KMS-11 (cell line): ENCODE measurements at regions not wholly inside any gene's neighbourhood (a gene's known extent, or its start where the extent isn't known, plus 50 kb on each side); places are given as distances from the start of the nearest gene placed in this dataset.

Source experiments
- H2AFZ ChIP-seq: fragments of 200-600 bp; sonication (generic); 2 replicates; pipeline ENCODE4 v1.6.1; 2016; ENCODE audit warnings: antibody characterized with exemption, mixed run types, low read depth
- H3K27ac ChIP-seq: fragments of 200-600 bp; sonication (generic); 2 replicates; pipeline ENCODE4 v1.6.1; 2016; ENCODE audit warnings: mild to moderate bottlenecking, mixed run types
- H3K27me3 ChIP-seq: fragments of 200-600 bp; sonication (generic); 2 replicates; pipeline ENCODE4 v1.6.1; 2017; ENCODE audit warnings: mild to moderate bottlenecking, low read depth, mixed run types, moderate library complexity; ENCODE audit not compliant: insufficient read depth
- H3K36me3 ChIP-seq: fragments of 200-600 bp; sonication (generic); 2 replicates; pipeline ENCODE4 v1.6.1; 2017; ENCODE audit warnings: mild to moderate bottlenecking, mixed run types; ENCODE audit not compliant: insufficient read depth
- H3K4me1 ChIP-seq: fragments of 200-600 bp; sonication (generic); 2 replicates; pipeline ENCODE4 v1.6.1; 2016; ENCODE audit warnings: mild to moderate bottlenecking, low read depth, mixed run types; ENCODE audit not compliant: poor library complexity, severe bottlenecking
- H3K4me2 ChIP-seq: fragments of 200-600 bp; sonication (generic); 2 replicates; pipeline ENCODE4 v1.7.0; 2016; ENCODE audit warnings: mild to moderate bottlenecking, mixed run types
- H3K4me3 ChIP-seq: fragments of 200-600 bp; sonication (generic); IDR thresholded peaks from 2 replicates; pipeline ENCODE4 v1.6.1; 2017; ENCODE audit warnings: low read depth, low read length, mixed read lengths; ENCODE audit not compliant: insufficient read depth
- H3K79me2 ChIP-seq: fragments of 200-600 bp; sonication (generic); 2 replicates; pipeline ENCODE4 v1.6.1; 2016; ENCODE audit warnings: low read depth, mixed run types; ENCODE audit not compliant: insufficient read depth
- H3K9ac ChIP-seq: fragments of 200-600 bp; sonication (generic); 2 replicates; pipeline ENCODE4 v1.6.1; 2016; ENCODE audit warnings: mild to moderate bottlenecking, mixed run types
- H4K20me1 ChIP-seq: fragments of 200-600 bp; sonication (generic); 2 replicates; pipeline ENCODE4 v1.6.1; 2016; ENCODE audit warnings: mild to moderate bottlenecking, mixed run types; ENCODE audit not compliant: insufficient read depth
- CTCF ChIP-seq: fragments of 200-600 bp; sonication (generic); conservative IDR thresholded peaks from 2 replicates; pipeline ENCODE4 v1.6.1; 2017; ENCODE audit warnings: low read depth, mild to moderate bottlenecking, antibody characterized with exemption, low read length, moderate library complexity, mixed read lengths

DNA sequence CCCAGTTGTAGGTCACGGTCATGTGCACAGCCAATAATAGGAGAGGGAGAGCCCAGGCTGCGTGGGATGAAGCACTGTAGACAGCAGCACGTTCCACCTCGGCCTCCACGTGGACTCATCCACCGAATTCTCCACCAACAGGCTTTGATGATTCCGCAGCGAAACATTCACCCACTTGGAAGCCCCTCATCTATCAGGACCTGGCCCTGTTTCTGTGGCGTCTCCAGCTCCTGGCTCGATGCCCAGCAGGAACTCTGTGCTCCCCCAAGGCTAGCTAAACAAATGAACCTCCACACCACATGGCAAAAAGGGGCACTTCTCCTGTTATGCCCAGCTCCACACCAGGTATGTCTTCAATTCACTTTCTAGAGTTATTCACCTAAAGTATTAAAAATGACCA lies 237.9 kb upstream of the PDE10A start:
- H3K4me1 ChIP-seq, result no peaks in the 10 kb centered on the region
- H3K79me2 ChIP-seq, result no peaks in the 10 kb centered on the region
- no peaks in the 10 kb centered on the region for H3K36me3 ChIP-seq
- no peak for TF ChIP-seq CTCF
- H3K9ac ChIP-seq, result no peak overlapping the region
- no peak overlapping the region for H3K27ac ChIP-seq
- H4K20me1 ChIP-seq, result no peaks in the 10 kb centered on the region
- no peak overlapping the region for H2AFZ ChIP-seq
- no peaks in the 10 kb centered on the region for H3K27me3 ChIP-seq
- no peak overlapping the region for H3K4me3 ChIP-seq
- no peak overlapping the region for H3K4me2 ChIP-seq

GRCh38 chr6:165899611-165900010 lies 236.6 kb upstream of the PDE10A start:
- Histone ChIP-seq H3K4me3 (no peak overlapping the region), H3K4me1 (no peaks in the 10 kb centered on the region), H3K9ac (no peak overlapping the region), H4K20me1 (no peaks in the 10 kb centered on the region), H2AFZ (no peak overlapping the region), H3K79me2 (no peaks in the 10 kb centered on the region), H3K27me3 (no peaks in the 10 kb centered on the region), H3K4me2 (no peak overlapping the region), H3K36me3 (no peaks in the 10 kb centered on the region), H3K27ac (no peak overlapping the region)
- TF ChIP-seq CTCF, result no peak

DNA sequence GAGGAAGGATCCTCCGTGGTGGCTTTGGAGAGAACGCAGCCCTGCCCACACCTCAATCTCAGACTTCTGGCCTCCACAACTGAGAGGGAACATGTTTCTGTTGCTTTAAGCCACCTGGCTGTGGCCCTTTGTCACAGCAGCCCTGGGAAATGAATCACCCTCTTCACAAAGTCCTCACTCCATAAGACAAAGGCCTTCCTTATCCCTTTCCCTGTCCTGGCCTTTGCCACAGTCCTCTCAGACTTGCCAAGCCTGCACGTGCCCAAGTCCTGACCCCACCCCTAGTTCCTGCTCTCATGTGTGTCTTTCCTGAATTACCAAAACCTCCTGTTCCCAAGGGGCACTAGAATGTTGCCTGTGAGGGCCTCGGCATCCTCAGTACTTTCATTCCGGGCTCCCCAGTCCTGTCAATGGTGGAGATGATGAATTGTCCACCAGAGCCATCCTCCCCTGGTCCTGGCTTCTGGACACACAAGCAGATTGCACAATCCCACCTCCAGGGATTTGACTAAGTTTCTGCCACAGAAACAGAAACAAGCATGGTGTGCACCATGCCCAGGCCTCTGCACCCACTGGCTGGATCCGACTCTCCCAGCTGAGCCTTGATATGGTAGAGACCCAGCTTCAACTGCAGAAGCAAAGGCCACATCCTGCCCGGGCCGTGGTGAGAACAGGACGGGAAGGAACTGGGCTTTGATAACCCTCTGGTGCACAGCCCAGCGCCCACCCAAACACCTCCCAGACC lies 232.6 kb upstream of the PDE10A start:
- Histone ChIP-seq H3K27ac (no peak overlapping the region), H4K20me1 (no peaks in the 10 kb centered on the region), H3K9ac (no peak overlapping the region), H3K27me3 (no peaks in the 10 kb centered on the region), H3K36me3 (no peaks in the 10 kb centered on the region), H3K4me1 (no peaks in the 10 kb centered on the region), H3K79me2 (no peaks in the 10 kb centered on the region), H3K4me2 (no peak overlapping the region), H3K4me3 (no peak overlapping the region), H2AFZ (no peak overlapping the region)
- no peak for TF ChIP-seq CTCF

DNA sequence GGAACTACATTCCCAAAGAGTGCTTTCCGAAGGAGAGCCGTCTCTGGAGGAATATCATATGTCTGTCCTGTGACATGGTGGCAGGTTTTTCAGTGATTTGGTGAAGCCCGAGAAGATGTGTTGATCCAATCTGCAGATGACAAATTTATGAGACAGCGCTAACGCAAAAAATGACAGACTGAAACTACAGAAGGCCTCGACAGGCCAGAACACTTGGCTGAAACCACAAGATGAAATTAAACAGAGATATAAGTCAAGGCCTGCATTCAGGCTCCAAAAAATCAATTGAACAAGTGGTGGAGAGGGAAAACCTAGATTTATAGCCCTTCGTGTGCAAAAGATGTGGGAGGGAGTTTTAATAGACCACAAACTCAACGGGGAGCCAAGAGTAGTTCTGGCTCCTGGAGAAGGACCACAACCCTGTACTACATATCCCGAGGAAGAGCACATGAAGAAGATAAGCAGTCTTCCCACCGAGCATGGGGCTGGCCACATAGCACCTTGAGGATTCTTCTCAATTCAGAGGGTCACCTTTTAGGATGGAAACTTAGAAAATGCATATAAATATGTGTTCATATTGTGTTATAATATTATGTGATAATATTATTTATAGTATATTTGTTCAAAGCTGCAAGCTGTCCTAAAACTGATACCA lies 231.3 kb upstream of the PDE10A start:
- H3K4me3 ChIP-seq, result no peak overlapping the region
- H2AFZ ChIP-seq, result no peak overlapping the region
- no peaks in the 10 kb centered on the region for H3K27me3 ChIP-seq

More for the DNA sequence above, 231.3 kb upstream of the PDE10A start:
- no peaks in the 10 kb centered on the region for H3K4me1 ChIP-seq
- H3K36me3 ChIP-seq, result no peaks in the 10 kb centered on the region
- H3K9ac ChIP-seq, result no peak overlapping the region
- no peak overlapping the region for H3K4me2 ChIP-seq
- H3K27ac ChIP-seq, result no peak overlapping the region
- H4K20me1 ChIP-seq, result no peaks in the 10 kb centered on the region
- TF ChIP-seq CTCF, result no peak
- no peaks in the 10 kb centered on the region for H3K79me2 ChIP-seq
